OCI-LY7 (cell line): ENCODE measurements at regions not wholly inside any gene's neighbourhood (a gene's known extent, or its start where the extent isn't known, plus 50 kb on each side); places are given as distances from the start of the nearest gene placed in this dataset.

Experiments used
- BruUV-seq: library from RNA; stranded (reverse); fragments of 400-500 nt; replicated peaks from 2 replicates; lab custom pipeline; 2021; lab: Mats Ljungman, UMichigan
- CTCF ChIA-PET: fragments of 300-600 bp; sonication (Branson Sonifier 250); formaldehyde crosslinking; loops from one replicate; lab custom pipeline; 2022; ENCODE audit warnings: antibody characterized with exemption; ENCODE audit not compliant: unreplicated experiment; lab: Charles Lee
- POLR2A ChIA-PET: fragments of 300-600 bp; sonication (Branson Sonifier 250); formaldehyde crosslinking; loops from one replicate; lab custom pipeline; 2022; ENCODE audit warnings: antibody characterized with exemption; lab: Charles Lee
- DNase-seq: peaks from one replicate; pipeline ENCODE4 v3.0.0-alpha.2; 2015; ENCODE audit warnings: low spot score
- H2AFZ ChIP-seq: fragments of 200-600 bp; sonication (generic), shearing (Covaris generic); 2 replicates; pipeline ENCODE4 v1.6.1; 2014; ENCODE audit warnings: mild to moderate bottlenecking, antibody characterized with exemption, low read length, moderate library complexity
- H3K27ac ChIP-seq: fragments of 200-600 bp; sonication (generic); 2 replicates; pipeline ENCODE4 v1.5.1; 2014; ENCODE audit warnings: mixed run types, low read depth, mild to moderate bottlenecking, moderate library complexity, low read length, inconsistent platforms; ENCODE audit not compliant: poor library complexity, severe bottlenecking
- H3K36me3 ChIP-seq: fragments of 200-600 bp; sonication (generic); 2 replicates; pipeline ENCODE4 v1.6.1; 2014; ENCODE audit warnings: mild to moderate bottlenecking, antibody characterized with exemption, low read length, moderate library complexity, mixed read lengths; ENCODE audit not compliant: insufficient read depth
- H3K4me1 ChIP-seq: fragments of 200-600 bp; sonication (generic); 2 replicates; pipeline ENCODE4 v1.5.1; 2014; ENCODE audit warnings: mild to moderate bottlenecking, low read length; ENCODE audit not compliant: insufficient read depth, poor library complexity, severe bottlenecking
- H3K4me2 ChIP-seq: fragments of 200-600 bp; sonication (generic); 2 replicates; pipeline ENCODE4 v1.6.1; 2014; ENCODE audit warnings: mild to moderate bottlenecking, low read length
- H3K4me3 ChIP-seq: fragments of 200-600 bp; sonication (generic); 2 replicates; pipeline ENCODE4 v1.5.1; 2014; ENCODE audit warnings: mild to moderate bottlenecking, low read depth, low read length; ENCODE audit not compliant: poor library complexity, severe bottlenecking
- H3K79me2 ChIP-seq: fragments of 200-600 bp; sonication (generic); 2 replicates; pipeline ENCODE4 v1.6.1; 2016; ENCODE audit warnings: low read depth, mild to moderate bottlenecking, low read length, moderate library complexity, mixed read lengths; ENCODE audit not compliant: insufficient read depth
- H3K9me2 ChIP-seq: fragments of 200-600 bp; sonication (generic); 2 replicates; pipeline ENCODE4 v1.6.1; 2016; ENCODE audit warnings: mild to moderate bottlenecking, low read length, mixed read lengths; ENCODE audit not compliant: insufficient read depth
- H3K9me3 ChIP-seq: fragments of 200-600 bp; sonication (generic); 2 replicates; pipeline ENCODE4 v1.6.1; 2014; ENCODE audit warnings: mild to moderate bottlenecking, mixed run types, low read length, mixed read lengths
- H4K20me1 ChIP-seq: fragments of 200-600 bp; sonication (generic); 2 replicates; pipeline ENCODE4 v1.6.1; 2014; ENCODE audit warnings: mild to moderate bottlenecking, antibody characterized with exemption, low read length, moderate library complexity, mixed read lengths; ENCODE audit not compliant: insufficient read depth
- EZH2phosphoT487 ChIP-seq: fragments of 200-600 bp; sonication (generic); IDR thresholded peaks from 2 replicates; pipeline ENCODE4 v1.6.1; 2018; ENCODE audit warnings: low read depth, borderline replicate concordance, mild to moderate bottlenecking, mixed run types, antibody characterized with exemption, low read length, moderate library complexity, mixed read lengths
- intact Hi-C: fragments of 100-400 bp; cut with micrococcal nuclease; formaldehyde crosslinking; loops from one replicate; pipeline ENCODE4 v1.10.0; 2022; ENCODE audit not compliant: unreplicated experiment
- TF ChIP-seq, protein P1 (sequence below): fragments of 200-600 bp; sonication (generic); conservative IDR thresholded peaks from 2 replicates; pipeline ENCODE4 v1.5.1; 2014; ENCODE audit warnings: mild to moderate bottlenecking, antibody characterized with exemption, low read length, moderate library complexity, mixed read lengths

DNA sequence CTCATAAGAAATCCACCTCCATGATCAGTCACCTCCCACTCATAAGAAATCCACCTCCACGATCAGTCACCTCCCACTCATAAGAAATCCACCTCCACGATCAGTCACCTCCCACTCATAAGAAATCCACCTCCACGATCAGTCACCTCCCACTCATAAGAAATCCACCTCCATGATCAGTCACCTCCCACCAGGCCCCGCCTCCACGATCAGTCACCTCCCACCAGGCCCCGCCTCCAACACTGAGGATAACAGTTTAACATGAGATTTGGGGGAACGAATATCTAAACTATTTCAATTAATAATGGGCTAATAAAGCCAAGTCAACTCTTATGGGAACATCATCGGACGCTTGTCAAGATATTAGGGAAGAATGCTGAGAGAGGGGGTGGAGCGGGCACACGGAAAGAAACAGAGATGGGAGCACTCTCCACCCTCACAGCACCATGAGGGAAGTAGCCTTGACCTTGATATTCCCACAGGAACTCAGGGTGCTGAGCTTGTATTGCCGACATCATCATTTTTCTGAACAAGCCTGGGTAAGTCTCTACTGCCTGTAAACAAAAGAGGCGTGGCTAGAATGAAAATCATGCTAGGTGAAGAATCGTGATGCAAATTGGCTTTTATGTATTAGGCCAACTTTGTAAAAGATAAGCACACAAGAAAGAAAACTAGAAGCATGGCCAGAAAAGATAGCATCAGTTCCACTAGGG is 303.5 kb upstream of the KLF6 start:
- no peak for TF ChIP-seq EZH2phosphoT487
- TF ChIP-seq, protein P1, sequence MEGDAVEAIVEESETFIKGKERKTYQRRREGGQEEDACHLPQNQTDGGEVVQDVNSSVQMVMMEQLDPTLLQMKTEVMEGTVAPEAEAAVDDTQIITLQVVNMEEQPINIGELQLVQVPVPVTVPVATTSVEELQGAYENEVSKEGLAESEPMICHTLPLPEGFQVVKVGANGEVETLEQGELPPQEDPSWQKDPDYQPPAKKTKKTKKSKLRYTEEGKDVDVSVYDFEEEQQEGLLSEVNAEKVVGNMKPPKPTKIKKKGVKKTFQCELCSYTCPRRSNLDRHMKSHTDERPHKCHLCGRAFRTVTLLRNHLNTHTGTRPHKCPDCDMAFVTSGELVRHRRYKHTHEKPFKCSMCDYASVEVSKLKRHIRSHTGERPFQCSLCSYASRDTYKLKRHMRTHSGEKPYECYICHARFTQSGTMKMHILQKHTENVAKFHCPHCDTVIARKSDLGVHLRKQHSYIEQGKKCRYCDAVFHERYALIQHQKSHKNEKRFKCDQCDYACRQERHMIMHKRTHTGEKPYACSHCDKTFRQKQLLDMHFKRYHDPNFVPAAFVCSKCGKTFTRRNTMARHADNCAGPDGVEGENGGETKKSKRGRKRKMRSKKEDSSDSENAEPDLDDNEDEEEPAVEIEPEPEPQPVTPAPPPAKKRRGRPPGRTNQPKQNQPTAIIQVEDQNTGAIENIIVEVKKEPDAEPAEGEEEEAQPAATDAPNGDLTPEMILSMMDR, result no peak
- H3K4me3 ChIP-seq, result no peak overlapping the region
- no peaks in the 10 kb centered on the region for H3K36me3 ChIP-seq
- no peak overlapping the region for H2AFZ ChIP-seq
- CTCF ChIA-PET, result no interaction called here
- intact Hi-C loops, result no loop called here
- H3K9me2 ChIP-seq, result no peaks in the 10 kb centered on the region
- BruUV-seq, result no TSS peak
- no peak overlapping the region for H3K27ac ChIP-seq
- no peaks in the 10 kb centered on the region for H3K9me3 ChIP-seq
- no peaks in the 10 kb centered on the region for H3K79me2 ChIP-seq
- POLR2A ChIA-PET, result interaction anchor here (0.5 kb wide), 1 partner anchor 211 kb away, joined by 3 read pairs; no protein-coding TSS in a partner anchor
- no peaks in the 10 kb centered on the region for H4K20me1 ChIP-seq
- no peak overlapping the region for H3K4me2 ChIP-seq
- no peak for DNase-seq
- no peaks in the 10 kb centered on the region for H3K4me1 ChIP-seq

DNA sequence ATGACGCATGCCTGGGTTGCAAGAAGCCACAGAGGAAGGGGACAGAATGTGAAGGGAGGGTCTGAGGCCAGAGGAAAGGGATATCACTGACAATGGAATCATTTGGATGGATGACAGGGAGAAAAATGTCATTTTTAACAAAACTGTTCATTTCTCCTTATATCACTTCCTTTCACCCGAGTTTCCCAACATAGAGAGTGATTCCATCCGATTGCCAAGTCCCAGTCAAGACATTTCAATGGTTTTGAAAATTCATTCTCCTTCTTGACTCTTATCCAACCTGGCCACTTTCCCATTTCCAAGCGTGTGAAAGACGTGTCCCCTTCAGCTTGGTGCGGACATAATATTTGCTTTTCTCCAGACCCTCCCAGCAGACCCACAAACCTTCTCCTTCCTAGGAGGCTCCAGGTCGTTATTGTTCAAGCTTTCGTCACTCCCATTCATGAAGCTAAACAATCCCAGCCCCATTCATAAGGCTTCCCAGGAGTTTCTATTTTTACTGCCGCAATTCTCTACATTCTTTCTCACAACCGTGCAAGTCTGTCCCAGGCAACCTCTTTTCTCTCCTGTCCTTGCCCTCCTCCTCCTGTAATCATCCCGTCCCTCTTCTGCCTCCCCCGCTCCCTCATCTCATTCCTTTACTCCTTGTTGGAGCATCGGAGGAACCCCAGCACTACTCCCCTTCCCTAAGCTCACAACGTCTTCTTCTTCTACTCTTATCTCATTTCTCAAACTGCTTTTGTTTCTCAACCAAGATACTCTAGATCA is 301.3 kb upstream of the KLF6 start:
- H3K36me3 ChIP-seq, result no peaks in the 10 kb centered on the region
- H3K27ac ChIP-seq, result no peak overlapping the region
- DNase-seq, result no peak
- intact Hi-C loops, result no loop called here
- BruUV-seq, result no TSS peak
- H3K4me3 ChIP-seq, result no peak overlapping the region
- H3K79me2 ChIP-seq, result no peaks in the 10 kb centered on the region
- no peak for TF ChIP-seq EZH2phosphoT487
- TF ChIP-seq, protein P1, result no peak
- no peaks in the 10 kb centered on the region for H4K20me1 ChIP-seq
- CTCF ChIA-PET, result no interaction called here
- H3K9me3 ChIP-seq, result no peaks in the 10 kb centered on the region
- H3K4me2 ChIP-seq, result no peak overlapping the region
- no peaks in the 10 kb centered on the region for H3K9me2 ChIP-seq
- POLR2A ChIA-PET, result no interaction called here
- no peaks in the 10 kb centered on the region for H3K4me1 ChIP-seq
- no peak overlapping the region for H2AFZ ChIP-seq
